BLaER1 (cell line): ENCODE measurements at regions not wholly inside any gene's neighbourhood (a gene's known extent, or its start where the extent isn't known, plus 50 kb on each side); places are given as distances from the start of the nearest gene placed in this dataset.
"Not testable (repeated sequence)": the region's sequence is repeated elsewhere in the genome, so short reads cannot be mapped to it uniquely, and the experiment has no call there.

Source experiments
- H3K27ac ChIP-seq: shearing (Covaris generic); formaldehyde crosslinking; 2 replicates; pipeline ENCODE4 v1.8.1; 2022
- H3K27me3 ChIP-seq: shearing (Covaris generic); formaldehyde crosslinking; 2 replicates; pipeline ENCODE4 v1.8.1; 2022
- H3K36me3 ChIP-seq: shearing (Covaris generic); formaldehyde crosslinking; 2 replicates; pipeline ENCODE4 v1.8.1; 2022
- H3K4me1 ChIP-seq: shearing (Covaris generic); formaldehyde crosslinking; 2 replicates; pipeline ENCODE4 v1.8.1; 2022
- H3K4me2 ChIP-seq: shearing (Covaris generic); formaldehyde crosslinking; 2 replicates; pipeline ENCODE4 v1.8.1; 2022
- H3K4me3 ChIP-seq: shearing (Covaris generic); formaldehyde crosslinking; 2 replicates; pipeline ENCODE4 v1.8.1; 2022
- H3K9ac ChIP-seq: shearing (Covaris generic); formaldehyde crosslinking; 2 replicates; pipeline ENCODE4 v1.8.1; 2022
- H3K9me3 ChIP-seq: shearing (Covaris generic); formaldehyde crosslinking; 2 replicates; pipeline ENCODE4 v1.8.1; 2022
- H4K20me1 ChIP-seq: shearing (Covaris generic); formaldehyde crosslinking; 2 replicates; pipeline ENCODE4 v1.8.1; 2022
- Cebpa-rat ChIP-seq: shearing (Covaris generic); IDR thresholded peaks from 2 replicates; pipeline ENCODE4 v1.8.1; 2022

DNA sequence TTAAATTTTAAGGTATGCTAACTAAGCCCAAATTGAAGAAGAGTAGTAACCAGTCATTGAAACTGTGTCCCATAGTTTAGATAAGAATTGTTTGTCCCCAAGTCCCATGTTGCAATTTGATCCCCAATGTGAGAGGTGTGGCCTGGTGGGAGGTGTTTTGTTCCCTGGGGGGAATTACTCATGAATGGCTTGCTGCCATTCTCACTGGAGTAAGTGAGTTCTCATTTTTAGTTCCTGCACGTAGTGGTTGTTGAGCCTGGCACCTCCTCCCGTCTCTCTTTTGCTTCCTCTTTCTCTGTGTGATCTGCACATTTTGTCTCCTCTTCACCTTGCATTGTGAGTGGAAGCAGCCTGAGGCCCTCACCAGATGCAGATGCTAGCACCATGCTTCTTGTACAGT, 1271.0 kb downstream of the NSUN3 start:
- H3K4me3 ChIP-seq = no peak overlapping the region
- no peaks in the 10 kb centered on the region for H4K20me1 ChIP-seq
- H3K27ac ChIP-seq = no peak overlapping the region
- no peaks in the 10 kb centered on the region for H3K27me3 ChIP-seq
- no peaks in the 10 kb centered on the region for H3K9me3 ChIP-seq
- TF ChIP-seq Cebpa-rat = no peak
- H3K4me1 ChIP-seq = peaks cover 5% of the 10 kb centered on the region; the same call in 1 of the 2 replicates
- no peaks in the 10 kb centered on the region for H3K36me3 ChIP-seq
- no peak overlapping the region for H3K4me2 ChIP-seq
- no peak overlapping the region for H3K9ac ChIP-seq

DNA sequence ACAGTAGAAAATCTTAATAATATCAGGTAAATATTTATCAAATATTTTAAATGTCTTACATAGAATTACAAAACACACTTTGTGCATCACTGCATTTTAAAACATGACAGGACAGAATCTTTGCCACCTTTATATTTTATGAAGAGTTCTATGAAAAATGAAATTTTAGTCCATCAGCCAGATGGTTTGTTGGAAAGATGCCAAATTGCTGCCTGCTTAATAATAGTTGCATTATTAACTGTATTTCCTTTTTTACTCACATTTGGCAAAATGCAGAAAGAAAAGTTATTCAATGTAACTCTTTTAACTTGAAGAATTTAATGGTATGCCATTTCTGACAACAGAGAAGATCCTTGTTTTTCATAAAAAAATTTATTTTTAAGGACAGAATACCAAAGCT, 1271.6 kb downstream of the NSUN3 start:
- H3K4me3 ChIP-seq = no peak overlapping the region
- H3K9ac ChIP-seq = no peak overlapping the region
- no peak for TF ChIP-seq Cebpa-rat
- H3K9me3 ChIP-seq = no peaks in the 10 kb centered on the region
- H3K27me3 ChIP-seq = no peaks in the 10 kb centered on the region
- H4K20me1 ChIP-seq = no peaks in the 10 kb centered on the region
- H3K36me3 ChIP-seq = no peaks in the 10 kb centered on the region
- H3K27ac ChIP-seq = no peak overlapping the region
- no peak overlapping the region for H3K4me2 ChIP-seq
- peaks cover 5% of the 10 kb centered on the region; the same call in 1 of the 2 replicates for H3K4me1 ChIP-seq

DNA sequence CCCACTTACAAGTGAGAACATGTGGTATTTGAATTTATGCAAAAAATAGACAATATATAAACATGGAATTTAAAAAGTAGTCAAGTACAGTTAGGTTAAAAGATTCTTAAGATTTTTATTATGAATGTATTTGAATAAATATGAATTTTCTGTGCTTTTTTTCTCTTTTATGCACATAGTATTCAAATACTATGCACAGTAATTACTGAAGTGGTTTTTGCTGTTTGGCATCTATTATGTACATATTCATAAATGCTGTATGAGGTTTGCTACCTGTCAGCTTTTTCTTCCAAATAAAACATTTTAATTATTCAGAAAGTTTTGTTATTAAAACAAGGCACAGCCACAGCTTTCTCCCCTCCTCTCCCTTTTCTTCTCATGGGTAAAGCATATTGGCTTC, 1272.7 kb downstream of the NSUN3 start:
- TF ChIP-seq Cebpa-rat = no peak
- Histone ChIP-seq H3K4me3 (no peak overlapping the region), H3K27ac (no peak overlapping the region), H3K27me3 (no peaks in the 10 kb centered on the region), H3K36me3 (no peaks in the 10 kb centered on the region), H3K4me2 (no peak overlapping the region), H3K9me3 (no peaks in the 10 kb centered on the region), H4K20me1 (no peaks in the 10 kb centered on the region), H3K4me1 (peaks cover 5% of the 10 kb centered on the region; the same call in 1 of the 2 replicates), H3K9ac (no peak overlapping the region)

DNA sequence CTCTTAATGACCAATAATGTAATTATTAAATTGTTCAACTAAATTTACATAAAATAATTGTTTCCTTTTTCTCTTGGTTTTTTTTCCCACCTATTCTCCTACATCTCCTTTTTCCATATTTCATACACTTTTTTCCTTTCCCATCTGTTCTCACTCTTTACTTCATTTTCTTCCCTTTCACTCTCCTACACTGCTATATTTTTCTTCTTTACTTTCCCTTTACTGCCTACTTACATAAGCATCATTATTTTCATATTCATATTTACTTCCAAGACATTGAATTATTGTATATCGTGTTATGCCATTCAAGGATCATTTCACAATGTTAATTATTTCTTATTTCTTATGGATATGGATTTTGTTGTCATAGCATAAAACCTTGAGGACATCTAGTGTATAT, 1275.6 kb downstream of the NSUN3 start:
- Histone ChIP-seq H3K9me3 (no peaks in the 10 kb centered on the region), H3K4me2 (no peak overlapping the region), H3K27ac (no peak overlapping the region), H3K4me3 (no peak overlapping the region), H3K9ac (no peak overlapping the region), H3K27me3 (no peaks in the 10 kb centered on the region), H4K20me1 (no peaks in the 10 kb centered on the region), H3K4me1 (peaks cover 5% of the 10 kb centered on the region; the same call in 1 of the 2 replicates), H3K36me3 (no peaks in the 10 kb centered on the region)
- TF ChIP-seq Cebpa-rat = no peak

DNA sequence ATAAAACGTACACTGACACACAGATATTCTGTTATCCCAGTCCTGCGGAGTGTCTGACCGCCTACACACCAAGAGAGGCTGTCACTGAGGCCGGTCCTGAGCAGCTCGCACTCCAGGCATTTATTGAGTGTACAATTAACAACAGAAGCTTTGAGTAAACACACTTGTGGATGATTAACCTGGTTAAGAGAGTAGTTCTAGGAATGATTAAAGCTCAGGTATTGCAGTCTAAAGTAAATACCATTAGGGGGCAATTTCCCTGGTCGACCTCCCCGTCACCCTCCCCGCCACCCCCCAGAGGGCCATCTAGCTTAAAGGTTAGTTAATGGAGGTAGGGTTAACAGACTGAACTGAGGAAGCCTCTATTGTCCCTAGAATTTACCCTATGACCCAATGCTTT, 1278.5 kb downstream of the NSUN3 start:
- no peak overlapping the region for H3K4me2 ChIP-seq
- TF ChIP-seq Cebpa-rat = no peak
- H3K27me3 ChIP-seq = no peaks in the 10 kb centered on the region
- no peaks in the 10 kb centered on the region for H3K36me3 ChIP-seq
- H3K4me1 ChIP-seq = no peaks in the 10 kb centered on the region
- no peak overlapping the region for H3K4me3 ChIP-seq
- H3K9ac ChIP-seq = no peak overlapping the region
- no peaks in the 10 kb centered on the region for H3K9me3 ChIP-seq
- no peaks in the 10 kb centered on the region for H4K20me1 ChIP-seq
- H3K27ac ChIP-seq = no peak overlapping the region

DNA sequence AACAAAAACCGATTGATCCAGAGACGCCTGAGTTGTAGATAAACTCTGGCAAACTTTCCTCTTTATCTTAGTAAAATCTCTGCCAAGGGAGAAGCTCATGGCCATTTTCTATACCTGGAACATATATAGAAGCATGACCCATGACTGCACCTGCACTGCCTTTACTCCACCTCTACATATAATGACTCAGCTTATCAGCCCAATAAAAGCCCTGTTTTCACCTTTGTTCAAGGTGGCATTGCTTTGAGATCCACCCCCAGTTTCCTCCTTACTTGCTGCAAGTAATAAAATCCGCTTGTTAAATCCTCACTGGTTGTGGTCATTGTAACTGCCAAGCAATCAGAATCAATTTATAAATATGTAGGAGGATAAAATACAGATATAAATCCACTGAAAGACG, 1280.4 kb downstream of the NSUN3 start:
- Histone ChIP-seq H3K27me3 (no peaks in the 10 kb centered on the region), H3K9ac (no peak overlapping the region), H3K4me2 (no peak overlapping the region), H3K36me3 (no peaks in the 10 kb centered on the region), H3K4me1 (no peaks in the 10 kb centered on the region), H3K27ac (no peak overlapping the region), H3K4me3 (no peak overlapping the region), H4K20me1 (no peaks in the 10 kb centered on the region), H3K9me3 (no peaks in the 10 kb centered on the region)
- TF ChIP-seq Cebpa-rat = no peak

DNA sequence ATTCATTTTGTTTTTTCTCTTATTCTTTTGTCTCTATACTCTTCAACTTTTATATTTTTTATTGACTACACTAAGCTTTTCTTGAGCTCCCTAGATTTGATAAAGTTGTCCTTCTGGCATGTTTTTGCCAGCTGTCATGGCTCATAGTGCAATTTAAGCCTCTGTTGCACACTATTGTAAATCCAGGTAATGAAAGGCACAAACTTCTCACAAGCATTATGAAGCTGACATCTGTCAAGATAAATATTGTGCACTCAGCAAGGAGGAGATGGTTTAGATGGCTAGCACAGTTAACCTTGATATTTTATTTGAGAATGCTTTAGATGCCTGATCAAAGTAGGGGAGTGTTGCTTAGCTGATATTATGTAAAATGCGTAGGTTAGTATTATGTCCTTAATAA, 1280.9 kb downstream of the NSUN3 start:
- H3K9me3 ChIP-seq = no peaks in the 10 kb centered on the region
- H3K4me3 ChIP-seq = no peak overlapping the region
- no peaks in the 10 kb centered on the region for H3K36me3 ChIP-seq
- no peak overlapping the region for H3K9ac ChIP-seq
- TF ChIP-seq Cebpa-rat = no peak
- no peaks in the 10 kb centered on the region for H3K4me1 ChIP-seq
- H3K27ac ChIP-seq = no peak overlapping the region
- no peak overlapping the region for H3K4me2 ChIP-seq
- no peaks in the 10 kb centered on the region for H4K20me1 ChIP-seq
- no peaks in the 10 kb centered on the region for H3K27me3 ChIP-seq

DNA sequence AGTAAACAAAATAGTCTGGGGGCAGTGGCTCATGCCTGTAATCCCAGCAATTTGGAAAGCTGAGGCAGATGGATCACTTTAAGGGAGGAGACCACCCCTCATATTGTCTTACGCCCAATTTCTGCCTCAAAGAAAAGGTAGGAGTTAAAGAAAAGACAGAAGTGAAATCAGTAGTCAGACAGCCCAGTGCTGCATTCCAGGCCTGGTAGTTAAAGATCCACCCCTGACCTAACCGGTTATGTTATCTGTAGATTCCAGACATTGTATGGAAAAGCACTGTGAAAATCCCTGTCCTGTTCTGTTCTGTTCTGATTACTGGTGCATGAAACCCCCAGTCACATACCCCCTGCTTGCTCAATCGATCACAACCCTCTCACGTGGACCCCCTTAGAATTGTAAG, 1285.1 kb downstream of the NSUN3 start:
- H3K36me3 ChIP-seq, H4K20me1 ChIP-seq, H3K9ac ChIP-seq, H3K27ac ChIP-seq, H3K4me2 ChIP-seq, H3K9me3 ChIP-seq, H3K27me3 ChIP-seq, H3K4me3 ChIP-seq, H3K4me1 ChIP-seq: not testable (repeated sequence)

DNA sequence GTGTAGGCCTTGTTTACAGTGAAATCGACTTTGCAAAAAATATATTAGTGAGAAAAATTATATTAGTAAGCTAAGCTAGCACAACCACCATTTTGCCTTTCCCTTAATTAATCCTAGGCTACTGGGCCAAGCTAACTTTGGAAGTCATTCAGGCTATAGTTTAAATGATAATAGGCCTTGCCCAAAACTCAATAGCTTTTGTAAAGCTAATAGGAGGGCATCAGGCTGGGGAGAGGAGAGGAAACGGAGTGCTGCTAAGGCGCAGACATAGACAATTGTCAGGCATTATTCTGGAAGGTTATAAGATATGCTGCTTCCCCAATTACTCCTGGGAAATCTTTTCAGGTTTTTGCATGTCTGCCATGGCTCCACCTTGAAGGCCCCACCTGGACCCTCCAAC, 1286.0 kb downstream of the NSUN3 start:
- Histone ChIP-seq H3K27me3 (no peaks in the 10 kb centered on the region), H3K27ac (no peak overlapping the region), H3K9me3 (no peaks in the 10 kb centered on the region), H3K36me3 (no peaks in the 10 kb centered on the region), H3K9ac (no peak overlapping the region), H3K4me1 (no peaks in the 10 kb centered on the region), H3K4me2 (no peak overlapping the region), H3K4me3 (no peak overlapping the region), H4K20me1 (no peaks in the 10 kb centered on the region)
- TF ChIP-seq Cebpa-rat = no peak

DNA sequence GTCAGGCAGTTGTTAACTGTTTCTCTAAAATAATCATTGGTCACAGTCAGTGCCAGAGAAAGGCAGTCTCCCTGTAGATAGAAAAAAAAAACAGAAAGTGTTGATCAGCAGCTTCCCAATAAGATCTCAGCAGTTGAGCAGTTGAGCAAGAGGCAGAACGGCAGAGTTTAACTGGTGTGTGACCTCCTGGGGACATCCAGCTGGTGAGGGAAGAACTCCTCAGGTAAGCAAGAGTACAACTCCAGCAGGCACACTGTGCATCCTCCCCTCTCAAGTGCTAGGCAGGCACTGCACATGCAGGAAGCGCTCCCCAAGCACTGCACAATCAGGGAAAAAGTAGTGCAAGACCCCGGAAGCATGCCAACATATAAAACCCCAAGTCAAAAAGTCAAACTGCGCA, 1287.2 kb downstream of the NSUN3 start:
- no peaks in the 10 kb centered on the region for H3K9me3 ChIP-seq
- no peak overlapping the region for H3K4me3 ChIP-seq
- no peak overlapping the region for H3K4me2 ChIP-seq
- TF ChIP-seq Cebpa-rat = no peak
- H3K9ac ChIP-seq = no peak overlapping the region
- no peak overlapping the region for H3K27ac ChIP-seq
- H3K27me3 ChIP-seq = no peaks in the 10 kb centered on the region
- H3K36me3 ChIP-seq = no peaks in the 10 kb centered on the region
- H4K20me1 ChIP-seq = no peaks in the 10 kb centered on the region
- H3K4me1 ChIP-seq = no peaks in the 10 kb centered on the region

DNA sequence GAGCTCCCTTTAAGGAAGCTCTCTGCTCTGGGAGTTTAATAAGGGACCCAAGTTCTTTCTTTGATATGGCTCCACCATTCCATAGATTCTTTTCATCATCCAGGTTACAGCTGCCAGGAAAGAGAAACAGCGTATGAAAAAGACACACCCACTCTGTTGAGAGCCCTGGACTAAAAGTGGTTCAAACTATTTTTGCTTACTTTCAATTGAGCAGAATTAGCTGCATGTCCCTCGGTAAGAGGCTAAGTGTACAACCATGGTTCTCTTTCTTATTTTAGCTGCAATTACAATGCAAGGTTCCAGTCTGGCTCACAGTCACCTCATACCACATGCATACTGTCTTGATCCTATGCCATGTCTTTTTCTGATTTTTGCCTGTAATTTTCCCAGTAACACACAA, 1288.3 kb downstream of the NSUN3 start:
- Histone ChIP-seq H3K9me3 (no peaks in the 10 kb centered on the region), H3K9ac (no peak overlapping the region), H3K27ac (no peak overlapping the region), H3K27me3 (no peaks in the 10 kb centered on the region), H3K36me3 (no peaks in the 10 kb centered on the region), H3K4me1 (no peaks in the 10 kb centered on the region), H3K4me3 (no peak overlapping the region), H3K4me2 (no peak overlapping the region), H4K20me1 (no peaks in the 10 kb centered on the region)
- no peak for TF ChIP-seq Cebpa-rat
